HK-2 (cell line): ENCODE measurements at regions not wholly inside any gene's neighbourhood (a gene's known extent, or its start where the extent isn't known, plus 50 kb on each side); places are given as distances from the start of the nearest gene placed in this dataset.
"Not testable (repeated sequence)": the region's sequence is repeated elsewhere in the genome, so short reads cannot be mapped to it uniquely, and the experiment has no call there.

Source experiments
- DNase-seq: peaks from one replicate; pipeline ENCODE4 v3.0.0-alpha.2; 2018; ENCODE audit not compliant: unreplicated experiment

DNA sequence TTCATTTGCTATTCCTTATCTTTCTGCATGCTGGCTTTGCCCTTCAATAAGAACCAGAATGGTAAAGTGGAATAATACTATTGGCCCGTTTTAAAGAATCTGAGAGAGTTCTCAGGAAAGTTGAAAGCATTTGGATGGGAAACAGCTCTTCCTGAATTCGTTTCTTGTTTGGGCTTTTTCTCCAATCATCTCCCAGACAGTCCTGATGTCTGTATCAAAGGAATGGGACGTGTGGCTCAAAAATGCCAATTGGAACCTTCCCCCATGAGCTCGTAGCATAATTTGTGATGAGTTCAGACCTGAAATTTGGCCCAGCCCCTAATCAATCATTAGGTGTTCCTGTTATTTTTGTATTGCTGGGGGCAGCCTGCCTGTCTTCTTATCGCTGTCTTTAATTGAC, 75.8 kb upstream of the BACH2 start:
- no peak for DNase-seq

DNA sequence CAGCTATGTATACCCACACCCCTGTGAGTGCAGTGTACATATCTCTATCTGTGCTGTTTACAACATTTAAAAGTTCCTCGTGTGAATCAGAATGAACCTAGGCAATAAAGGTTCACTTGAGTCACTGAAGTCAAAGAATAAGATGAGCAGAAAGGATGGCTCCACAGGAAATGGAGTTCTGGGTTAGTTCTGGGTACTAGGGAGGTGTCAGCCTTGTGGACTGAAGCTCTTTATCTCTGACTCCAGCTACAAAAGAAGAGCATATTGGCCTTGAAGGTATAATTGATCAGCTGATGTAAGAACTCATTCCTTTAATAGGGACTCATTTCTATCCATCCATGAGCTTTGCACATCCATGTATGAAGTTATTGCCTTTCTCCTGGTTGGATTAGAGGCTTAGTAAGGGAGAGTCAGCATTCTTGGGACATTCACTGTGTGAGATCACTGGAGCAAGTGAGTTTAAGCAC, 73.9 kb upstream of the BACH2 start:
- no peak for DNase-seq

DNA sequence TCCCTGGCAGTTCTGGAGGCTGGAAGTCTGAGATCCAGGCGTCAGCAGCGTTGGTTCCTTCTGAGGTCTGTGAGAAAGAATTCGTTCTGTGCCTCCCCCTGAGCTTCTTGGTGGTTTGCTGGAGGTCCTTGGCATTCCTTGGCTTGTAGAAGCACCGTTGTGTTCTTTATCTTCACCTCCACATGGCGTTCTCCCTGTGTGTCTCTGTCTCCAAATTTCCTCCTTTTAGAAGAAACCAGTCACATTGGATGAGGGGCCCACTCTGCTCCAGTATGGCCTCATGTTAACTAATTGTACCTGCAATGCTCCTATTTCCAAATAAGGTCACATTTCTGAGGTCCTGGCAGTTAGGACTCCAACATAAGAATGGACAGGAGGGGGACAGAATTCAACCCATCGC, 73.0 kb upstream of the BACH2 start:
- DNase-seq: peak; percentile 18

DNA sequence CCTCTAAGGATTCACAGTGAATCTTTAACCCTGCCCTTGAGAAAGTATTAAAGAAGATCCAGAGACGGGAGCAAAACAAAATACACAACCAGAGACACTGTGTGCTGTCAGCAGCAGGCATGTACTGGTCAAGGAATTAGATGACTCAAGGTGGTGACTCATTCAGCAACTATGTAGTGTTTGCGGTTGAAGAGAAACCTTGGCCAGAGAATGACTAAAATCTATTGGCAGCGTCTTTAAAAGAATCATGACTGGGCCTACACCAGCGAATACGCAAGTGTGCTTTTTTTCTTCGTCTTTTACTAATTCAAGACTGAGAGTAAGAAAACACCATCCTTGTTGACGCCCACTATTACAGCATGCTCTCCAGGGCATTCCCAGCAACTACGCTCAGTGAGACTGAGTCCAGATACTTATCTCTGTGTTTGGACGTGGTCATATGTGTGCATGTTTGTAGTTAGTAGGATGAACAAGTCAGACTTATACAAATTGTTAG, 72.4 kb upstream of the BACH2 start:
- DNase-seq: peak; percentile 73

DNA sequence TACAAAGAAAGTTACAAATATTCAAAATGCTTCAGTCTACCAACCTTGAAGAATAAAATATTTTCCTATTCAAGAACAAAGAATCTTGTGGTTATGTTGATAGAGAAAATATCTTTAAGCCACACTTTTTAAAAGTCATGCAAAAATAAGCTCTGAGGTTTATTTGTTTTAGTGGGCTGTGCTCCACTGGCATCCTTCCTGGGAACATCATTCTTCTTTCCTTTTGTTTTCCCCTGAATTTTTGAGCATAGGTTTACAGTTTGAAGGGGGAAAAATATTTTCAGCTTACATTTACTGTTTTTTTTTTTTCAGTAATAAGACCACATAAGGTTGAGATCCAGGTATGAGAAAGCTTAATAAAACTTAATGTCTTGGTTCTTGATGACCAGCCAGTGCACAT, 72.0 kb upstream of the BACH2 start:
- DNase-seq: no peak

DNA sequence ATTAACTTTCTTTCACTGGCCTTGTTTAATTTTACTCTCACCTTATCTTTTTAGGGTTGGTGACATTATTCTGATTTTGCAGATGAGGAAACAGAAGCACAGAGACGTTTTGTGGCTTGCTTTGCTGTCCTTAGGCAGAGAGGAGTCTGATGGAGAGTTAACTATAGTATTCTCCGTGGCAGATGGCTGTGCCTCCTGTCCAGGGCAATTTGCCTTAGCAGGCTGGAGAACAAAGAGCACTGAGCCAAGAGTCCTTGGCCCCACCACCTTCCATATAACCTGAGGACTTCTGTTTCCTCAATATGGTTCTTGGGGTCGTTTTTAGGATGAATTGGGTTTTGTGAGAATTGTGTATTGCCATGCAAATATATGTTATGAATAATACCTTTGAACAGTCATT, 71.4 kb upstream of the BACH2 start:
- DNase-seq: no peak

DNA sequence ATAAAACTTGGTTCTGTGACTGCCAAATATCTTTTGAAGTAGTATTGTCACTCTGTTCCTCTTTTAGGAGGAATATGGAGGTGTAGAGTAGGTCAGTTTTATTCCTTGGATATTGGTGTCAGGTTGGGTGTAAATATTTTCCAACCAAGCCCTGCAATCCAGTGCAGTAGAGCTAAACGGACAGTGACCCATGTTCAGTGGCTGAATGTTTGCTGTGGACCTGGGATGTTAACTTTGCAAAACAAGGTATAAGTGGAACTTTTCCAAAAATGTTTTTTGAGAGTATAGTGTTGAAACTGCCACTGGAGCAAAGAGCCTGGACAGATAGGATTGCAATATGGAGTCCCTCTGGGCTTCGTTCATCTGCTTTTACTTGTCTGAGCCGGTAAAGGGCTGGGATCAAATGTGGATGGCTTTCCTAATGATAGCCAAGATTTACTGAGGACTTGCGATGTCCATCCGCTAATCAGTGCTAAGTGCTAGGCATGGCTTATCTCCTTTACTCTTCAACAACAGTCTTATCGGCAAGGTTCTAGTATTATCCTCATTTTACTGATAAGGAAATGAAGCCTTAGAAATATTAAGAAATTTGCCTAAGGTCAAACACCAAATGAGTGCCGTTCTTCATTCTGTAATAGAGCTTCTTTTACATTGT, 69.0 kb upstream of the BACH2 start:
- DNase-seq: no peak

DNA sequence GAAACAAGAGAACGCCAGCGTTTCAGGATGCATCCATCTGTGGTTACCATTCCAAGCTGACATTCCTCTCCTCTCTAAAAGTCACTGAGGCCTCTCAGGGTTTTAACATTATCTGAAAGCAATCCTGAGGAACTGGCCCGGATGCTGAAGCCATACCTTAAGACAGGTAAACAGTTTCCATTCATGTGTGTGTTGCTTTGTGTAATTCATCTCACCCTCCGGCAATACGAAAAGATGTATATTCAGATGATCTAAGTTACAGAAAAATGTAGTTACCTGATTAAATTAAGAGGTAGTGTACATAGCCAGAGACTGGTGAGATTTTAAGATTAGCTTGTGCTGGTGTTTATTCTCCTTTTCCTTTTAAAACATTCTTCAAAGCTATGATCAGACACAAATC, 68.4 kb upstream of the BACH2 start:
- no peak for DNase-seq

DNA sequence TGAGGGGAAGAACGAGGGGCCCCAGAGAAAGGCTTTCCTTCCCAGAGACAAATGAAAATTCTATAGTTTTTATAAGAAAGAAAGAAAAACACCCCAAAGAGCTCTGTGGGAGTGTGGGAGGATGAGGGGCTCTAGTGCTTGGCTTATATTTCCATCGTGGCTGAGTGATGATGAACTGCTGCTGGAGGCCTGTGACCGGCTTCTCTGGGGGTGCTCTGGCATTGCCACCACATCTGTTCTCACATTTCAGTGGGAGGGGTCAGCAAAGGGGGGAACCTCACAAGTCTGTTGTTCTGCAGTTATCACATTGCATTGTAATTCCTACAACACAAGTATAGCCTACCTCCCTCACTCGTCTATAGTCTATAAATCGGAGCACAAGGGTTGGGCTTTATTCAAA, 67.6 kb upstream of the BACH2 start:
- DNase-seq: no peak

DNA sequence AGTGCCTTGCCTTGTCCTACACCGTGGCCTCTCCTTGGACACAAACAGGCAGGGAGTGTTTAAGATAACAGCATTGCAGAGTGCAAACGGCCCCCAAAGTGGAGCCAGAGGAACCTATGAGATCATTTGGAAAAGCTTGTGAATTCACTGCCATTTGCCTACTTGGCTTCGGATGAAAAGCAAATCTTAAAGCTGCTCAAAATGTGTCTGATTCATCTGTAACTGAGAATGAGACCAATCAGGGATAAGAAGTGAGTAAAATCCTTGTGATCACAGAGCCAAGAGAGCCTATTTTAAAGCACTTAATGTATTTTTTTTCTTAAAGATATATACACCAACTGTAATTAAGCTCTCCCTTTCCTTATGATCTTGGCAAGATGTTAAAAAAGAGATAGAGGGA, 65.7 kb upstream of the BACH2 start:
- DNase-seq: no peak

DNA sequence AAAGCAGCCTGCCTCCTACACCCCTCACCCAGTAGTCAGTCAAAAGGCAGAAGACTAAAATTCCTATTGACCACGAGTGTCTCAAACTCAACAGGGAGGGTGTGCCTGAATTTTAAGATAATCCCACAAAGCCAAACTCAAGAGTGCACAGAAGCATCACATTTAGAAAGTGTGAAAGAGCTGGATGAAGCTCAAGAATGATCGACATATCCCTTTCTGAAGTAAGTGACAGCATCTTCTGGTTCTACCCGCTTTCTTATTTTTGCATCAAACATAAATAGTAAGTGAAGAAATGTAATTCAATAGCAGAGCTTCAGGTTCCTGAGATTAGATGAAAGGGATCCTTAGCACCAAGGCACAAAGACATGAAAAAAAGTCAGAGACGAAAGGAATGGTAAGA, 64.5 kb upstream of the BACH2 start:
- no peak for DNase-seq

DNA sequence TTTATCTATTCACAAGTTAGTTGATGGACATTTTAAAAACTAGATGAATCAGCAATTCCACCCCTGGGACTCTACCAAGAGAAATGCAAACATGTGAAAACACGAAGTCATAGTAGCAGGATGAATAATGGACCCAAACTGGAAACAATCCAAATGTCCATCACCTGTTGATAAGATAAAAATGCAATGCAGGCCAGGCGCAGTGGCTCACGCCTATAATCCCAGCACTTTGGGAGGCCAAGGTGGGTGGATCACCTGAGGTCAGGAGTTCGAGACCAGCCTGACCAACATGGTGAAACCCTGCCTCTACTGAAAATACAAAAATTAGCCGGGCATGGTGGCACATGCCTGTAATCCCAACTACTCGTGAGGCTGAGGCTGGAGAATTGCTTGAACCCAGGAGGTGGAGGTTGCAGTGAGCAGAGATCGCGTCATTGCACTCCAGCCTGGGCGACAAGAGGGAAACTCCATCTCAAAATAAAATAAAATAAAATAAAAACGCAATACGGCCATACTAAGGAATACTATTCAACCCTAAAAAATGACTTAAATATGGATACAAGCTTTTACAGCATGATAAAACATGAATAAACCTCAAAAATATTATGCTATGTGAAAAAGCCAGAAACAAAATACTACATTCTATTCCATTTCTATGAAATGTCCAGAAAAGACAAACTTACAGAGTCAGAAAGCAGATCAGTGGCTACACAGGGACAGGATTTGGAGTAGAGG, 61.6 kb upstream of the BACH2 start:
- not testable (repeated sequence) for DNase-seq

DNA sequence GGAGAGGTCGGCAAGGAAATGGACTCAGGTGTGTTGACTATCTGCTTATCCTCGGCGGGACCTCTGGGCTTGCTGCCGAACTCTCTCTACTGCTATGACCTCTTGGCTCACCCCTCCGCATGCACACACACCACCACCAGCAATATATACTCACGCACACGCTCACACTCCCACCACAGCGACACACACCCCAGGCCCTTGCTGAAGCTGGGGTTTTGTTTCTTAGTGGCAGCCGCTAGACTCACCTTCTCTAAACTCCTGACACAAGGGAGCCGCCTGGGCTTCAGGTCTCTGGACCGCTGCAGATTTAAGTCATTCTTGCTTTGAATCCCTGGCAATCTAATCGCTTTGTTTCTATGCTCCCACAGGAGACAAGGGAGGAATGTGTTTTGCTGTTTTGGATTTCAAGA, 59.4 kb upstream of the BACH2 start:
- DNase-seq: no peak

DNA sequence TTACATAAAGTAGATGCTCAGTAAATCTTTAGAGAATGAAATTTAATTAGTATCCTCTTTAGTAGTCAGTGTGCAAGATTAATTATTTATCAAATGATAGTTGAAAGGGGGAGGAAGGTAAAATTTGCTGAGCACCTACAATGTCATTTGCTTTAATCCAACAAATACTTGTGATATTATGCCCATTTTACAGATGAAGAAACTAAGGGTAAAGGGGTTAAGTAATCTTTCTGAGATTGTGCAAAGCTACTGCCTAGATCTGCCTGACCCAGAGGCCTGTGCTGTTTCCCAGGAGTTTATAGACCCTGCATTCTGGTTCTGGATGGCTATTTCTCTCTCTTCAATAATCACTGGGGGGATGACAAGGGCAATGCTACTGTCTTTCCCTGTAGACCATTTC, 58.3 kb upstream of the BACH2 start:
- no peak for DNase-seq

DNA sequence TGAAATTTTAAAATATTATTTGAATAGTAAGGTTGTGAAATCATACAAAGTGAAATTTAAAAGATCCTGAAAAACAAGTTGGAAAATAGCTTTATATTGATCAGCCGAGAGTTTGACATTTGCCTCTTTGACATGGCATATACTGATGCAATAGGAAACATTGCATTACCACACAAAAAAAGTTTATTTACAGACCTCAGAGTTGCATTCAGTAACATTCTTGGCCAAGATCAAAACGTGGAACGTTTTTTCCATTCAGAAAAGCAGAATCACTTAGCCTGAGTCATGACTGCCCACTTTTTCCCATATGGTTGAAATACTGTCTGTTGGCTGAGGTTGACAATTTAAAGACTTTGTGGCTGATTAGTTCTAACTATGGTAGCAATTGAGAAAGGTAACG, 55.1 kb upstream of the BACH2 start:
- no peak for DNase-seq

DNA sequence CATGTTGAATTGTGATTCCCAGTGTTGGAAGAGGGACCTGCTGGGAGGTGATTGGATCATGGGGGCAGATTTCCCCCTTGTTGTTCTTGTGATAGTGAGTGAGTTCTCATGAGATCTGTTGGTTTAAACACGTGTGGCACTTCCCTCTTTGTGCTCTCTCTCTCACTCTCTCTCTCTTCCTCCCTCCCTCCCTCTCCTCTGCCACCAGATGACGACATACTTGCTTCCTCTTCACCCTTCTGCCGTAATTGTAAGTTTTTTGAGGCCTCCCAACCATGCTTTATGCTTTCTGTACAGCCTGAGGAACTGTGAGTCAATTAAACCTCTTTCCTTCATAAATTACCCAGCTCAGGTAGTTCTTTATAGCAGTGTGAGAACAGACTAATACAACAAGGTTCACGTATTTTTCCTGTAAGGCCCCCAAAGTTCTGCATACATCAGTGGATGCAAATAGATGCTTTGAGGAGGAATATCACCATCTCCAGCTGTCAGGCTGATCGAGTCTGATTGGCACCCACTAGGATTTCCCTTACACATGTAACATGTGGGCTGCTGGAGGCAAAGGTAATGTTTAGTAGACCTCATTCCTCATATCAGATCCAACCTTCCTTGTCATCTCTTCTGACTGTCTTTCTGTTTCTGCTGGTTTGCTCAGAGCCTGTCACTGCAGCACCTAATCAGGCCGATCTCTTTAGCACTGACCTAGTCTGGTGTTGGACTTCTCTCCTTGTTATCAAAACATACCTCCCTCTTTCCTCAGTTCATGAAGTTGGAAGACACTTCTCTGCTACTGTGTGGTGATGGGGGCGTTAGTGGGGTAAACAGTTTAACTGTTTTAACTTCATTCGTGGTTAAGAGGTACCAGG, 54.3 kb upstream of the BACH2 start:
- no peak for DNase-seq

DNA sequence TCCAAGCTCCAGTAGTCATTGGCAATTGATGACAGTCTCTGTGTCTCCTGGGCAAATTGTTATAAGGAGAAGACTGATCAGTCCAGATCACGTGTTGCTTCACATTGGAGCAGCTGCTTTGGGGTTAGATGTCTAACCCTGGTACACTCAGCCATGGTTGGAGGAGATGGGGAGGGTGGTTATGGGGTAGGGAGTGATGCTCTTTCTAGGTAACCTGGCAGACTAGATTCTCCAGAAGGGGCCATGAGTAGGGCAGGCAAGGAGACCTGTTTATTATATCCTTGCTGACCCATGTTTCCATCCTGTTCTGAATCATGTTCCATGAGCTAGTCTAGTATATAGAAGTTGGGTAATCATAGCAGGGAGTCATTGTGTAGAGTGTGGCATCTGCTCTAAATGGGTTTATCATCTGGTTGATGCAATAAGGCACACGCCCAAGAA, 50.8 kb upstream of the BACH2 start:
- DNase-seq: no peak

DNA sequence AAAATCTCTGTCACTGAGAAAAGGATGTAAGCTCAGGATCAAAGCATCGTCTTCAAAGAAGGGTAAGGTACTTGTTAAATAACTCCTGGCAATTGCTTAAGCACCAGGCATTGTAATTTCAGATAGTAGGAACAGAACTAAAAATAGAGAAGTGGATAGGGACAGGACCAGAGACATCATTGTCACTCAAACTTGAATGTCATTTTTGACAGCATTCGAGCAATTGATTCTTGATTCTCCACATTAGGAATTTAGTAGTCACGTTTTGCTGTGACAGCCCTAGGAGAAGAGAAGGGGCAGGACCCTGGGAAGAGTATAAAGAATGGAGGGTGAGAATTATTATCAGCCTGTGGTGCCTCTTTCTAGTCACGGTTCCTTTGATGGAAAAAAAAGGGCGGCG, 50.1 kb upstream of the BACH2 start:
- no peak for DNase-seq
